DND-41 (cell line): ENCODE measurements at regions not wholly inside any gene's neighbourhood (a gene's known extent, or its start where the extent isn't known, plus 50 kb on each side); places are given as distances from the start of the nearest gene placed in this dataset.

Source experiments
- CTCF ChIP-seq: IDR thresholded peaks from 2 replicates; pipeline ENCODE4 v1.5.1; 2012; ENCODE audit warnings: borderline replicate concordance, low read length, moderate library complexity, mild to moderate bottlenecking; ENCODE audit not compliant: poor library complexity, severe bottlenecking; ENCODE audit errors: extremely low read depth
- EZH2 ChIP-seq: IDR thresholded peaks from 3 replicates; pipeline ENCODE4 v1.6.1; 2012; ENCODE audit warnings: borderline replicate concordance, low read depth, mild to moderate bottlenecking, moderate library complexity, low read length, inconsistent platforms; ENCODE audit not compliant: severe bottlenecking

- TF ChIP-seq CTCF, result no peak
- no peak for TF ChIP-seq EZH2
Measured at GRCh38 chr1:29519108-29519787, 282.9 kb downstream of the PTPRU start.
